ENCODE measurements at regions not wholly inside any gene's neighbourhood (a gene's known extent, or its start where the extent isn't known, plus 50 kb on each side); places are given as distances from the start of the nearest gene placed in this dataset.

DNA sequence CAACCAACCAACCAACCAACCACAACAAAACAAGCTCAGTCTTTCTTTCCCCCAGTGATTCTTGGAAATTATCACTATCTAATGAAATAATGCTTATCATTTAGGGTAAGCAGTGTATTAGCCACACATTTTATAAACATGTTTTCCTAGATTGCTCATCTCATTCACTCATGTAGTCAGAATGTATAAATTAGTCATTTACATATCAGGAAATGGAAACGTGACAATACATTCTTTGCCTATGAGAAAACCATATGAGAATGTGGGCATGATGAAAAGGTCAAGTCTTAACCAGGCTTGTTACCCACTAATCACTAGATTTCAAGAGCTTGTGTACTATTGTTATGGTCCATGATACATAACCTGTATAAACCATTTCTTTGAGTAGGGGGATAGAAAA, 1583.4 kb upstream of the PIK3C3 start:
- no peak for TF ChIP-seq SUZ12 (IDR thresholded peaks at IDR 0.05; ENCODE audit: extremely low read depth, insufficient read depth, insufficient read length)
- no peak for TF ChIP-seq ZNF274 (IDR thresholded peaks at IDR 0.05; ENCODE audit: low read depth, low read length)
- no peak for TF ChIP-seq YY1 (IDR thresholded peaks at IDR 0.05; ENCODE audit: insufficient read depth, insufficient read length)

Measured in NT2/D1 (cell line).